GM12874 (cell line): ENCODE measurements at regions not wholly inside any gene's neighbourhood (a gene's known extent, or its start where the extent isn't known, plus 50 kb on each side); places are given as distances from the start of the nearest gene placed in this dataset.

ENCODE experiments used
- TF ChIP-seq, protein P1 (sequence below): IDR thresholded peaks from 2 replicates; pipeline ENCODE4 v1.5.1; 2011; ENCODE audit warnings: low read depth, mild to moderate bottlenecking, control low read depth, low read length, moderate library complexity; ENCODE audit not compliant: insufficient read depth

DNA sequence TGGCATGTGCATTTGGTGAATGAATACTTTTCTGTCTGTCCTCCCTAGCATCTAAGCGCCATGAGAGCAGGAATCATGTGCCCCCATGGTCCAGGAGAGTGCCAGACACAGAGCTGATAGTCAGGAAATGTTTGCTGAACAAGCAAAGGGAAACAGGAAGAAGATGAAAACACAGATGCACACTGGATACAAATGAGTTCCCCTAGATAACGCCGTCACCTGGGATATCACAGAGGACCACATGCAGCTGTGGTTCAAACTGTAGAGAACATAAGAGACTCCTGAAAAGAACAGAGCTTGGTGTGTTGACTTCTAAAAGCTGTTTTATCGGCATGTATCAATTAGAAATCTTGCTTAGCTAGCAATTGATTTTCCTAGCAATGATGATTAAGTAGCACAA lies 293.7 kb downstream of the BTBD3 start:
- TF ChIP-seq, protein P1, sequence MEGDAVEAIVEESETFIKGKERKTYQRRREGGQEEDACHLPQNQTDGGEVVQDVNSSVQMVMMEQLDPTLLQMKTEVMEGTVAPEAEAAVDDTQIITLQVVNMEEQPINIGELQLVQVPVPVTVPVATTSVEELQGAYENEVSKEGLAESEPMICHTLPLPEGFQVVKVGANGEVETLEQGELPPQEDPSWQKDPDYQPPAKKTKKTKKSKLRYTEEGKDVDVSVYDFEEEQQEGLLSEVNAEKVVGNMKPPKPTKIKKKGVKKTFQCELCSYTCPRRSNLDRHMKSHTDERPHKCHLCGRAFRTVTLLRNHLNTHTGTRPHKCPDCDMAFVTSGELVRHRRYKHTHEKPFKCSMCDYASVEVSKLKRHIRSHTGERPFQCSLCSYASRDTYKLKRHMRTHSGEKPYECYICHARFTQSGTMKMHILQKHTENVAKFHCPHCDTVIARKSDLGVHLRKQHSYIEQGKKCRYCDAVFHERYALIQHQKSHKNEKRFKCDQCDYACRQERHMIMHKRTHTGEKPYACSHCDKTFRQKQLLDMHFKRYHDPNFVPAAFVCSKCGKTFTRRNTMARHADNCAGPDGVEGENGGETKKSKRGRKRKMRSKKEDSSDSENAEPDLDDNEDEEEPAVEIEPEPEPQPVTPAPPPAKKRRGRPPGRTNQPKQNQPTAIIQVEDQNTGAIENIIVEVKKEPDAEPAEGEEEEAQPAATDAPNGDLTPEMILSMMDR: no peak

DNA sequence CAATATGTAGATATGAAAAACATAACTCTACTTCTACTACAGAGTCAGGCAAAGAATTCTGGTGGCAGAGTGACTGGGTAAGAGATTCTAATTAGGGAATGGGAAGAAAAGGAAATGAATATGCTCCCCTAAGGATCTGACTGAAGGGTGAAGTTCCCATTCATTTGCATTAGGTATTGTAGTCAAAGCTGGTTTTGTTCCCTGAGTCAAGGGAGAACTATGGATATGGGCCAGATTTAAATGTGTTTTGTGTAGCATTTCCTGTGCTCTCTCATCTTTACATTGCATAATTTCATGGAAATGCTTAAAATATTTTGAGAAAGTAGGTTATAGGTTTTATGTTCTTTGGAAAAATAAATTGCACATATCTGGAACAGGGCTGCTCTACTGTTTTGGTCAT lies 299.7 kb downstream of the BTBD3 start:
- TF ChIP-seq, protein P1: no peak

DNA sequence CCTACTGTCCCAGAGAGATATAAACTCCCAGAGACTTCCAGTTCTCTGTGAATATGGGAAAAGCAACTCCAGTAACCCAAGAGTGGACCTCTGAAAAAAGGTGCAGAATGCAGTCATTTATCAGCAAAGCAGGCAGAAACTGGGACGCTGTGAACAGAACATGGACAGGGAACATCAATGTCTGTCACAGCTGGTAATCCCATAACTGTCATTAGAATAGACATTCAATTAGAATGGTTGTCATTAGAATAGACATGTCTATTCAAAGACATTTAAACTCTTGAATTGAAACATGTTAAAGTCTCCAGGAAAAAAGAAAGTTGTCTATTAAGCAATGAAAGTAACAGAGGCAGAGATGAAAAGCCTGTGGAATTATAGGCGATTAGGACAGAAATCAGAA lies 302.1 kb downstream of the BTBD3 start:
- TF ChIP-seq, protein P1: no peak

DNA sequence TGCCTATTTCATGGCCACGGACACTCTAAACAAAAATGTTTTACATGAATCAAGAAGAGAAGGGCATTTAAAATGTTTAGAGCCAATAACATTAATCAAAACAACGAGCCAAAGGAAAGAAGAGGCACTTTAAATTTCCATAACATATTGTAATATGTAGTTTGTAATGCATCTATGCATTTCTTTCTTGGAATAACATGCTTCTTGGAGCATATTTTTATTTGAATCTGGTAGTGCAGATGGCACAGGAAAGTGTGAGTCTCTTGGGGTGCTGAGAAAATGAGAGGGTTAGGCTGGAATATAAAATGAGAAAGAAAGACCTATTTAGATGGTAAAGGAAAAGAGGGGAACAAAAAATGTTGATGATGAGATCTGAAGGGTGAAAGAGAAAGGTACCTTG lies 305.4 kb downstream of the BTBD3 start:
- TF ChIP-seq, protein P1: no peak

DNA sequence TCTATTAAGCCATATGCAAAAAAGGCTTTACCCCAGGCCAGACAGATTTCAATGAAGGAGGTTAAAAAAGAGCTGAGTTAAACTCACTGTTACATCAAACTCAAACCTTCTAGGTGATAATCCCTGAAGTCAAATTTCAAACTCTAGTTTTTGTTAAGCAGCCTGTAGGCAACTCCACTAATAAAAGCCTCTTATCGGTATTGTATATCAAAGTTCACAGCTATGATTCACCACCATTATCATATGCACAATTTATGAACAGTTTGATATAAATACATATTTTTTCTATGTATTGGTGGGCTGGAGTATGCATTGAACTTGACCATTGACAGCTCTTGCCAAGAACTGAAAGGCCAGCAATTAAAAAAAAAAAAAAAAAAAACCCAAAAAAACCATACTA lies 308.2 kb downstream of the BTBD3 start:
- TF ChIP-seq, protein P1: no peak

DNA sequence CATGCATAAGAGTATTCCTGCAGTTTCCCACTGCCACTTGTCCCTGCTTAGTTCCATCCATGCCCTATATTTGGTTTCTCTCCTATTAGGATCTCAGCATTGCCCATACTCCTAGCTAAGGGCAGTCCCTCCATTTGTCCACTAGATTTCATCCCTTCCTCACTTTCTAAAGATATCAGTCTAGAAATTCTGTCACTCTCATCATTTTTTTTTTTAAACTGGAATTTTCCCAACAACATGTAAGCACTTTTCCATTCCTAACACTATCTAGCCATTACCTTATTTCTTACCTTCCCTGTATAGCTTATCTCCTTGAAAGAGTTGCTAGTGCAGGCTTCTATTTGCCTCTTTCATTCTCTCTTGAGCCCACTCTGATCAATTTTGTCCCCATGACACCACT lies 312.2 kb downstream of the BTBD3 start:
- TF ChIP-seq, protein P1: no peak

DNA sequence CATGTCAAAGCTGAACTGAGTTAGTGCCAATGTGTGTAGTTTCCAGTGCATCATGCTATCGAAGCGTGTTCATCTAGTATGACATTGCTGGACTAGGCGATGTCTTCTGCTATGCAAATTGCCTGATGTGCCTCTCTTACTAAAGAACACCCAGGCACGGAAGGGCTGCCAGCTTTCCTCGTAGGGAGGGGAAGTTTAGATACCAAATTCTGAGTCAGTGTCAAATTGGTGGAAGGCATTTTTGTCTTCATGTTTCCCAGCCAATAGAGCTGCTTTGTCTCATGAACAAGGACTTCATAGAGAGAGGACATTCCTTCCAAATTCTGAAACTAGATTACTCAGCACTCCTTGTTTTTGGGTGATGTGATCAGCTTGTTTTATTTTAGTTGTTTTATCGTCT lies 320.1 kb downstream of the BTBD3 start:
- TF ChIP-seq, protein P1: no peak

DNA sequence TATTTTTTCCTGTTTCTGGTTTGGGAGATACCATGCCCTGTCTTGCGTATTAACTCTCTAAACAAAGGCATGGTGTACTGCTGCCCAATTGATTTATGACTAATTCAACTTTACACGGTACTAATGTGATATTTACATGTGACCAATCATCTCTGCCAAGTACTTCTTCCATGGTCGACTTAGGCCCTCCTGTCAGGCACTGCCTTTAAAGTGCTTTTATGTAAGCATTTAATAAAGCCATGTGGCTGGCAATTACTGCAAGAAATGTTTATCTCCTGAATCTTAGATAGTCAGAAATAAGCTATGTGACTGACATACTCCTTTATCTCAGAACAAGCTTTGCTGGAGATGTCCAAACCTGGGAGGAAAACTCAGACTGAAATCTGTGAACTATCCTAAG lies 323.4 kb downstream of the BTBD3 start:
- TF ChIP-seq, protein P1: no peak
